ENCODE measurements at regions not wholly inside any gene's neighbourhood (a gene's known extent, or its start where the extent isn't known, plus 50 kb on each side); places are given as distances from the start of the nearest gene placed in this dataset.
"Not testable (repeated sequence)": the region's sequence is repeated elsewhere in the genome, so short reads cannot be mapped to it uniquely, and the experiment has no call there.

DNA sequence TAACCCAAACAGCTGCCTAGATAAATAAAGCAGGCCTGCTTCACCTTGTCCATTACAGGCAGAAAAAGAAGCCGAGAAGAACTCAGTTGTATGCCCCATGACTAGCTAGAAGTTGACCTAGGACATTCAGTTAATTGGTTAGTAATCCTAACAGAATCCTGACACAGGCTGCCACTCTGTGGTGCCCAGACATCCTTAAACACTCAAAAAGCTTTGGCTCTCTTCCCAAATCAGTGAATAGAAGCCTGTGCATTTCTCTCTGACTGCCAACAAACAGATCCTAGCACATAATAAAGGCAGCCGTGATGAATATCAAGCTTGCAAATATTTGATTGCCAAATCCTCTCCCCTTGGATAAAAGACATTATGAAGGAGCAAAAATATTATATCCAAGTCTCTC, 519.1 kb upstream of the EYS start:
- Mint-ChIP-seq H3K4me1 (ENCODE audit: low read depth) (no peaks in the 10 kb centered on the region), H3K36me3 (ENCODE audit: low read depth) (no peaks in the 10 kb centered on the region), H3K27me3 (no peaks in the 10 kb centered on the region), H3K4me3 (no peak overlapping the region), H3K9me3 (peaks cover under 1% of the 10 kb centered on the region), H3K27ac (no peak overlapping the region)
- intact Hi-C loops (cut with micrococcal nuclease): no loop called here

DNA sequence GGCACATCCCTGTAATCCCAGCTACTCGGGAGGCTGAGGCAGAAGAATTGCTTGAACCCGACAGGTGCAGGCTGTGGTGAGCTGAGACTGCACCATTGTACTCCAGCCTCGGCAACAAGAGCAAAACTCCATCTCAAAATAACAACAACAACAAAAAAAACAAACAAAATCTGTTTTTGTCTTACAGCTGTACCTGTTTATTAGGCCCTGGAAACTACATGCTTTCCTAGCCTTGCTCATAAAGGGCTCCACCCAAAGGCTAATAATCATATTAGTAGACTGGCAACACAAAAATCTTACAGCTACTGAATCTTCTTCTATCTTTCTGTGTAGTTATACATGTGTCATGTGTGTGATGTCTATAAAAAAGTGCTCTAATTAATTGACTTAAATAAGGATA, 503.9 kb upstream of the EYS start:
- peaks cover 43% of the 10 kb centered on the region for H3K9me3 Mint-ChIP-seq
- no peak overlapping the region for H3K27ac Mint-ChIP-seq
- no peaks in the 10 kb centered on the region for H3K36me3 Mint-ChIP-seq (ENCODE audit: low read depth)
- intact Hi-C loops (cut with micrococcal nuclease): no loop called here
- H3K27me3 Mint-ChIP-seq: no peaks in the 10 kb centered on the region
- no peaks in the 10 kb centered on the region for H3K4me1 Mint-ChIP-seq (ENCODE audit: low read depth)
- H3K4me3 Mint-ChIP-seq: no peak overlapping the region

DNA sequence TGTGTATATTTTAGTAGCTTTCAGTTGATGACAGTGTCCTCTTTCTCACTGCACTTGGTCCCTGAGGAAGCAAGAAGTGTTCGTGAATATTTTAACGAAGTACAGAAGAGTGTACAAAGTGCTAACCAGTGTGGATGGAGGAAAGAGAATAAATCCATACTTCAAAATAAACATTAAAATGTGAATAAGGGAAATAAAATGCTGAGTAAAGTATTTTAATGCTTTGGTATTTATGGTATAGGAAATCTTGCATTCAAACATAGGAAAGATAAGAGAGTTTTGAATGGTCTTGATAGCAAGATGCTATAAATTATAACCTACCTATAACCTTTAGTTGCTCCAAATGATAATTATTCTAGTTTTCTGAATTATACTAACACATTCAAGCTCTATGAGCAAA, 493.4 kb upstream of the EYS start:
- H3K9me3 Mint-ChIP-seq: peaks cover 17% of the 10 kb centered on the region
- H3K36me3 Mint-ChIP-seq (ENCODE audit: low read depth): no peaks in the 10 kb centered on the region
- H3K4me1 Mint-ChIP-seq (ENCODE audit: low read depth): no peaks in the 10 kb centered on the region
- H3K27ac Mint-ChIP-seq: no peak overlapping the region
- intact Hi-C loops (cut with micrococcal nuclease): no loop called here
- H3K4me3 Mint-ChIP-seq: no peak overlapping the region
- H3K27me3 Mint-ChIP-seq: no peaks in the 10 kb centered on the region

DNA sequence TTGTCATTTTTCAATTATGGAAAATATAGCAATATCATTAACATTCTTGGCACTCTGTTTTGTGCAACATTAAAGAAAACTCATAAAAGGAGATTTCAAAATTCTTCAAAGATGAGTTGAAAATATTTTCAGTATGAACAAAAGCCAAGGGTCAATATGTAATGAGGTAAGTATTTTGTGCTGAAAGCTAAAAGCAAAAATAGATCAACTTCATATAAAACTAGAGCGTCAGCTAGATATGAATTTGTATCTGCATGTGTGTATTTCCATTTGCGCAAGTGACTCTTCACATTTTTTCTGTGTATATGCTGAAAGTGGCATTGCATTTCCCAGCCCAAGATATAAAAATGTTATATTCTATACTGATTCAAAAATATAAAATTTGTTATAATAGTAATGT, 492.1 kb upstream of the EYS start:
- no peaks in the 10 kb centered on the region for H3K36me3 Mint-ChIP-seq (ENCODE audit: low read depth)
- H3K27me3 Mint-ChIP-seq: no peaks in the 10 kb centered on the region
- H3K9me3 Mint-ChIP-seq: peaks cover 17% of the 10 kb centered on the region
- H3K4me1 Mint-ChIP-seq (ENCODE audit: low read depth): no peaks in the 10 kb centered on the region
- no peak overlapping the region for H3K27ac Mint-ChIP-seq
- intact Hi-C loops (cut with micrococcal nuclease): no loop called here
- H3K4me3 Mint-ChIP-seq: no peak overlapping the region

DNA sequence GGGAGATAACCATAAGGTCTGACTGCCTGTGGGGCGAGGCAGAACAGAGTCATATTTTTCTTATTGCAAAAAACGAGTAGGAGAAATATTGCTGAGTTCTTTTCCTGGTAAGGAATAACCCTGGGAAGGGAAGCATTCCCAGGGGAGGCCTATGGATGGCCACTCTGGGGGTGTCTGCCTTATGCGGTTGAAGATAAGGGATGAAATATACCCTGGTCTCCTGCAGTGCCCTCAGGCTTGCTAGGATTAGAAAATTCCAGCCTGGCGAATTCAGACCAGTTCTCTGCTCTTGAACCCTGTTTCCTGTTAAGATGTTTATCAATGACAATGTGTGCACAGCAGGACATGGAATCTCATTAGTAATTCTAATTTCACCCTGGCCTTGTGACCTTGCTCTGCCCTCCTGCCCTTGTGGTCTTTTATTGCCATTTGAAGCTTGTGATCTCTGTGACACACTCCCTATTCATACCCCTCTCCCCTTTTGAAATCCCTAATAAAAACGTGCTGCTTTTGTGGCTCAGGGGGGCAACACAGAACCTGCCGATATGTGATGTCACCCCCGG, 491.1 kb upstream of the EYS start:
- no peak overlapping the region for H3K4me3 Mint-ChIP-seq
- no peaks in the 10 kb centered on the region for H3K36me3 Mint-ChIP-seq (ENCODE audit: low read depth)
- no peaks in the 10 kb centered on the region for H3K27me3 Mint-ChIP-seq
- no peaks in the 10 kb centered on the region for H3K4me1 Mint-ChIP-seq (ENCODE audit: low read depth)
- peaks cover 16% of the 10 kb centered on the region for H3K9me3 Mint-ChIP-seq
- no peak overlapping the region for H3K27ac Mint-ChIP-seq
- intact Hi-C loops (cut with micrococcal nuclease): no loop called here

DNA sequence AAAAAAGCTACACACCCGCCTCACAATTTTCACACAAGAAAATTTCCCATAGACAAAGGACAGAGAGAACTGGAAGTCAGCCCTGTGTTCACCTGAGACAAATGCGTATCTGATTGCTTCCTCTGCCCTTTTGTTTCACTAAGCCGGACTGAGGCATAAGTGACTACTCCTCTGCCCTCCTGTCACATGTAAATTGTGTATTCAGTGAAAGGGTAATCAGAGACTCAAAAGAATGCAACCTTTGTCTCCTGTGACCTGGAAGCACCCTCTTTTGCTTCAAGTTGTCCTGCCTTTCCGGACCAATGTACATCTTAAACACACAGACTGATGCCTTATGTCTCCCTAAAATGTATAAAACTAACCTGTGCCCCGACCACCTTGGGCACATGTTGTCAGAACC, 483.8 kb upstream of the EYS start:
- intact Hi-C loops (cut with micrococcal nuclease): no loop called here
- Mint-ChIP-seq H3K27me3 (no peaks in the 10 kb centered on the region), H3K4me1 (ENCODE audit: low read depth) (no peaks in the 10 kb centered on the region), H3K4me3 (no peak overlapping the region), H3K36me3 (ENCODE audit: low read depth) (no peaks in the 10 kb centered on the region), H3K9me3 (no peaks in the 10 kb centered on the region), H3K27ac (no peak overlapping the region)

DNA sequence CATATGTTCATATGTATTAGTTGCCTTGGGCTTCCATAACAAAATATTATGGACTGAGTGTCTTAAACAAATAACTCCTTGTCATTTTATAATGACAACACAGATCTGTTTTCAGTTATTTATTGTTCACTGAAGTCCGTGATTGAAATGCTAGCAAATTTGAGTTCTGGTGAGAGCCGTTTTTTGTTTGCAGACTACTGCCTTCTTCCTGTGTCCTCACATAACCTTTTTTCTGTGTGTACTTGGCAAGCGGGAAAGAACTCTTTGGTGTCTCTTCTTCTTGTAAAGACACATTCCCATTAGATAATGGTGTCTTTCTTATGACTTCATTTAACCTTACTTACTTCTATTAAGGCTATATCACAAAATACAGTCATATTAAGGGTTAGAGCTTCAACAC, 482.9 kb upstream of the EYS start:
- H3K36me3 Mint-ChIP-seq (ENCODE audit: low read depth): no peaks in the 10 kb centered on the region
- no peaks in the 10 kb centered on the region for H3K4me1 Mint-ChIP-seq (ENCODE audit: low read depth)
- H3K9me3 Mint-ChIP-seq: peaks cover 6% of the 10 kb centered on the region
- no peak overlapping the region for H3K27ac Mint-ChIP-seq
- H3K27me3 Mint-ChIP-seq: no peaks in the 10 kb centered on the region
- H3K4me3 Mint-ChIP-seq: no peak overlapping the region
- intact Hi-C loops (cut with micrococcal nuclease): no loop called here

DNA sequence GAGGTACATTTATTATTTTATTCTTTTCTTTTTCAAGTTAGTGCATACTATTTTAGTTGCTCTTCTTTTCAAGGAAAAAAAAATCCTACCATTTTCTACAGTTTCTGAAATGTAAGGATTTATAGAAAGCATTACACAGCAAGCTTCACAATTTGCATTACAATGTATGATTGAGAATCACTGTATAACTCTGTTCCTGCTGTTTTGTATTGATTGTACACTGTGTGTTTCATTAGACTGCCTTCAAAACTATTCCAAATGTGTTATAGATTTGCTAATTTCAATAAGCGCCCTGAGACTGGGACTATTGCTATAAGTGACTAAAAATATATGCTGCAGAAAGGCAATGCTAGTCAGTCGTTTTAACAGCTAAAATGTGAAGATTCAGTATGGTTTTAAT, 479.7 kb upstream of the EYS start:
- Mint-ChIP-seq H3K27ac (no peak overlapping the region), H3K4me3 (no peak overlapping the region), H3K27me3 (no peaks in the 10 kb centered on the region), H3K9me3 (peaks cover 8% of the 10 kb centered on the region), H3K4me1 (ENCODE audit: low read depth) (no peaks in the 10 kb centered on the region), H3K36me3 (ENCODE audit: low read depth) (no peaks in the 10 kb centered on the region)
- intact Hi-C loops (cut with micrococcal nuclease): no loop called here

DNA sequence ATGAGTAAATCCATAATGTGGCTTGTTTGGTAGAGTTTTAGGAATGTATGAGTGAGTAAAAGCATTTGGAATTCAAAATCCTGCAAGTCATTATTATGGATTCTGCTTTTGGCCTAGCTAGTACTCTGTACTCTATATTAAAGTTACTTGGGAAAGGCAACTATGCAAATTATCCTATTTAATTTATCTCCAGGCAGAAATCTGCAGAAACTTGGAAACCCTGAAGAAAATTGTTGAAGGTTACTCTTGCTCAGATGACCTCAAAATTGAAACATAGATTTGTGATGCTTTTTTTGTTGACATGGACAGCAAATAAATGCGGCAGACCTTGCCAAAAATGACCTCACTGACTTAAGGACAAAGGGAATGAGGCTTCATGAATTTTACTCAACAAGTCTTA, 477.1 kb upstream of the EYS start:
- Mint-ChIP-seq H3K27me3 (no peaks in the 10 kb centered on the region), H3K36me3 (ENCODE audit: low read depth) (no peaks in the 10 kb centered on the region), H3K9me3 (peaks cover 23% of the 10 kb centered on the region), H3K27ac (no peak overlapping the region), H3K4me1 (ENCODE audit: low read depth) (no peaks in the 10 kb centered on the region), H3K4me3 (no peak overlapping the region)
- intact Hi-C loops (cut with micrococcal nuclease): no loop called here

DNA sequence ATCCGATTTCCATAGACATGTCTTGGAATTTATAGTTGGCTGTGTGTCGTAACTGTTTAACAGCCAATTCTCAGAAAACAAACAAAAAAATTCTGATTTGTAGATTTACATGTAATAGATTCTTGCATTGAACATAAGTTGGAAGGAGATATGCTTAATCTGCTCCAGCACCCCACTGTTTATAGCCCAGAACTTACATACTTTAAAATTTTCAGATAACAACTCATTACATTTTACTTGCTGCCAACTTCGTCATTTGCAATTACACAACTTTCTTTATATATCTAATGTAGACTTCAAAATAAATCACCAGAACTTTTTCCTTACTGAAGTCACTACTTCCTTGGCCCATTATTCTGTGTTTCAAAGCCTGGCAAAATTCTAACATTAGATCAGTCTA, 472.3 kb upstream of the EYS start:
- no peak overlapping the region for H3K4me3 Mint-ChIP-seq
- no peak overlapping the region for H3K27ac Mint-ChIP-seq
- intact Hi-C loops (cut with micrococcal nuclease): no loop called here
- no peaks in the 10 kb centered on the region for H3K4me1 Mint-ChIP-seq (ENCODE audit: low read depth)
- peaks cover 15% of the 10 kb centered on the region for H3K9me3 Mint-ChIP-seq
- no peaks in the 10 kb centered on the region for H3K36me3 Mint-ChIP-seq (ENCODE audit: low read depth)
- H3K27me3 Mint-ChIP-seq: no peaks in the 10 kb centered on the region

DNA sequence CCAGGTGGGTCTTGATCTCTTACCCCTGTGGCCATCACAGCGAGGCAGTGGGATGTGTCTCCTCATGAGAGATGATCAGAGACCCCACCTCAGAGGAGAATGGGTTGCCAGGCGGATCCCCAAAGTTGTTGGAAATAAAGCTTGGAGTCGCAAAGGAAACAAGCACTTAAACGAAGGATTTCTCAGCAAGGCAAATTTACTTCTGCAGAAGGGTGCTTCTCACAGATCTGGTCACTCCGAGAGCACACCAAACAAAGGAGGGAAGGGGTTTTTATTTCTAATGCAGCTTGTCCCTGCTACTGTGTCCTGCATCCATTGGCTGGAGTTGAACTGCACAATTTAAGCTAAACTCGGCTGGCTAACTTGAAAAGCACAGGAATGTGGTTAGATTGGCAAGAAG, 466.6 kb upstream of the EYS start:
- H3K27ac Mint-ChIP-seq: no peak overlapping the region
- no peak overlapping the region for H3K4me3 Mint-ChIP-seq
- intact Hi-C loops (cut with micrococcal nuclease): no loop called here
- H3K9me3 Mint-ChIP-seq: peaks cover 43% of the 10 kb centered on the region
- H3K4me1 Mint-ChIP-seq (ENCODE audit: low read depth): no peaks in the 10 kb centered on the region
- H3K36me3 Mint-ChIP-seq (ENCODE audit: low read depth): no peaks in the 10 kb centered on the region
- no peaks in the 10 kb centered on the region for H3K27me3 Mint-ChIP-seq

DNA sequence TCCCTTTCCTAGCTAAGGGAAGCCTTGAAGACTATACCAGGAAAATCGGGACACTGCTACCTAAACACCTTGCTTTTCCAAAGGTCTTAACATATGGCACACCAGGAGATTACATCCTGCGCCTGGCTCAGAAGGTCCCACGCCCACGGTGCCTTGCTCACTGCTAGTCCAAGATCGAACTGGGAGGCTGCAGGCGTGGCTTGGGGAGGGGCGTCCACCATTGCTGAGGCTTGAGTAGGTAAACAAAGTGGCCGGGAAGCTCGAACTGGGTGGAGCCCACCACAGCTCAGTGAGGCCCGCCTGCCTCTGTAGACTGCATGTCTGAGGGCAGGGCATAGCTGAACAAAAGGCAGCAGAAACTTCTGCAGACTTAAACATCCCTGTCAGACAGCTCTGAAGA, 459.7 kb upstream of the EYS start:
- H3K27me3 Mint-ChIP-seq; H3K4me1 Mint-ChIP-seq (ENCODE audit: low read depth); intact Hi-C loops (cut with micrococcal nuclease); H3K27ac Mint-ChIP-seq; H3K36me3 Mint-ChIP-seq (ENCODE audit: low read depth); H3K4me3 Mint-ChIP-seq: not testable (repeated sequence)
- peaks cover 82% of the 10 kb centered on the region for H3K9me3 Mint-ChIP-seq

DNA sequence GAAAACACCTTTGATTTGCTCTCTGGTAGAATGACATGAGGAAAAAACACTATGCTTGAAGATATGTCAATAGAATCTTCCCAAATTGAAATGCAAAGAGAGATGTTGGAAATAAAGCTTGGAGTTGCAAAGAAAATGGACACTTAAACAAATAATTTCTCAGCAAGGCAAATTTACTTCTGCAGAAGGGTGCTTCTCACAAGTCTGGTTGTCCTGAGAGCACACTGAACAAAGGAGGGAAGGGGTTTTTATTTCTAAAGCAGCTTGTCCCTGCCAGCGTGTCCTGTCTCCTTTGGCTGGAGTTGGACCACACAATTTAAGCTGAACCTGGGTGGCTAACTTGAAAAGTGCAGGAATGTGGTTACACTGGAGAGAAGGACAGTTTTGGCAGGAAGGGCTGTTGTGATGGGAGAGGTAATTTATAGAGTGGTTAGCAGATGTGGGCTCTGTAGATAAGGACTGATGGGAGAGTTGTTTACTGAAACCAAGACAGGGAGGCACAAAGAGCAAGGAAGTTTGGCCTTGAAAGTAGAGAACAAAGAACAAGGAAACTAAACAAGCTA, 454.6 kb upstream of the EYS start:
- Mint-ChIP-seq H3K4me3 (no peak overlapping the region), H3K9me3 (peaks cover 97% of the 10 kb centered on the region), H3K4me1 (ENCODE audit: low read depth) (no peaks in the 10 kb centered on the region), H3K36me3 (ENCODE audit: low read depth) (no peaks in the 10 kb centered on the region), H3K27me3 (no peaks in the 10 kb centered on the region), H3K27ac (no peak overlapping the region)
- intact Hi-C loops (cut with micrococcal nuclease): no loop called here

DNA sequence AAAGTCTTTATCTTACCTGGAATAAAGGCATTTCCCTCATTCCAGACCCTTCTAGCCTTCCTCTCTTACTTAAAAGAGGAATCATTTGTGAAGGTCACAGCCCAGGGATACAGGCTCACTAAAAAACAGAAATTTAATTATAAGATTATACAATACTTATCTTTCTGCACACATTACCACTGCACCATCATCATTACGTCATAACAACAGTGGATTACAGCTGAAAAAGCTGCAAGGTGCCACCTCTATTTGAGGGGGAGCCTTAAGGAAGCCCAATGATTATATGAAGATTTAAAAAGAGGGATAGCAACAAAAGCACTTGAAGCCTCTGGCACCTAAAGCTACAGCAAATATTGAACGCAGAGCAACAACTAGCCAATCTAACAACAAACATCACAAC, 452.9 kb upstream of the EYS start:
- Mint-ChIP-seq H3K4me3 (no peak overlapping the region), H3K9me3 (peaks cover 83% of the 10 kb centered on the region), H3K27me3 (no peaks in the 10 kb centered on the region), H3K36me3 (ENCODE audit: low read depth) (no peaks in the 10 kb centered on the region), H3K27ac (no peak overlapping the region), H3K4me1 (ENCODE audit: low read depth) (no peaks in the 10 kb centered on the region)
- intact Hi-C loops (cut with micrococcal nuclease): no loop called here

DNA sequence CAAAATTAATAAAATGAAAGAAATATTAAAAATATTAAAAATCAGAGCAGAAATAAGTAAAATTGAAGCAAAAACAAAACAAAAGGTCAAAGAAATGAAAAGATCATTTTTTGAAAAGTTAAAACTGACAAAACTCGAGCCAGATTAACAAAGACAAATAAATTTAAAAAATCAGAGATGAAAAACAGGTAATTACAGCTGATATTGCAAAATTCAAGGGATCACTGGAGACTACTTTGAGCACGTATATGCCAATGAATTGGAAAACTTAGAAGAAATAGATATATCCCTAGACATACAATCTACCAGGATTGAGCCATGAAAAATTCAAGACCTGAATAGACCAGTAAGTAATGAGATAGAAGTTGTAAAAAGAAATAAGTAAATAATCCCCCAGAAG, 446.2 kb upstream of the EYS start:
- intact Hi-C loops (cut with micrococcal nuclease): no loop called here
- Mint-ChIP-seq H3K27ac (no peak overlapping the region), H3K9me3 (peaks cover 35% of the 10 kb centered on the region), H3K36me3 (ENCODE audit: low read depth) (no peaks in the 10 kb centered on the region), H3K4me3 (no peak overlapping the region), H3K27me3 (no peaks in the 10 kb centered on the region), H3K4me1 (ENCODE audit: low read depth) (no peaks in the 10 kb centered on the region)
